ENCODE measurements at regions not wholly inside any gene's neighbourhood (a gene's known extent, or its start where the extent isn't known, plus 50 kb on each side); places are given as distances from the start of the nearest gene placed in this dataset.

DNA sequence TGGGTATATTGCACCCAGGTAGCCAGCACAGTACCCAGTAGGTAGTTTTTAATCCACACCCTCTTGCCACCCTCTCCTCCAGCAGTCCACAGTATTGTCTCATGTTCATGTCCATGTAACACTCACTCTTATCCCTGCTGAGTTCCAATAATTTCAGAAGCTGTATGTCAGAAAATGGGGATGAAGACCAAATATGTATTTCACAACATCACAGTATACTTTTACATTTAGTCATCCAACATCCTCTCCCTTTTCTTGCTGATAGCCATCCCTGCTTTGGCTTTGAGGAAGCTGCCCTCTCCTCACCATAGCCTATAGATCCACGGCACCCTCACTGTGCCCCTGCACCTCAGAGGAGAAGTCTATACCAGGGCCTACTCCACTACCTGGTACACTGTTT, 126.0 kb upstream of the LDB2 start:
- TF ChIP-seq CTCF (IDR thresholded peaks at IDR 0.05), result no peak
- no peak for TF ChIP-seq POLR2A (IDR thresholded peaks at IDR 0.05)
